Neural progenitor cell (in vitro differentiated cells): ENCODE measurements at regions not wholly inside any gene's neighbourhood (a gene's known extent, or its start where the extent isn't known, plus 50 kb on each side); places are given as distances from the start of the nearest gene placed in this dataset.

Source experiments
- DNase-seq: peaks from one replicate; pipeline ENCODE4 v3.0.0-alpha.2; 2016; ENCODE audit warnings: low spot score
- H2AFZ ChIP-seq: fragments of 200-600 bp; sonication (generic); replicated peaks from 2 replicates; pipeline ENCODE4 v1.6.1; 2016; ENCODE audit warnings: antibody characterized with exemption
- H3F3A ChIP-seq: fragments of 200-600 bp; sonication (generic); 2 replicates; pipeline ENCODE4 v1.6.1; 2016; ENCODE audit warnings: antibody characterized with exemption, low read depth
- H3K27ac ChIP-seq: fragments of 200-600 bp; sonication (generic); 2 replicates; pipeline ENCODE4 v1.5.1; 2016; ENCODE audit warnings: mild to moderate bottlenecking
- H3K27me3 ChIP-seq: fragments of 200-600 bp; sonication (generic); 2 replicates; pipeline ENCODE4 v1.6.1; 2016; ENCODE audit warnings: mild to moderate bottlenecking, moderate library complexity
- H3K36me3 ChIP-seq: fragments of 200-600 bp; sonication (generic); 2 replicates; pipeline ENCODE4 v1.5.1; 2016
- H3K4me1 ChIP-seq: fragments of 200-600 bp; sonication (generic); 2 replicates; pipeline ENCODE4 v1.6.1; 2016; ENCODE audit warnings: mixed run types
- H3K4me2 ChIP-seq: fragments of 200-600 bp; sonication (generic); 2 replicates; pipeline ENCODE4 v1.6.1; 2016
- H3K4me3 ChIP-seq: fragments of 200-600 bp; sonication (generic); 2 replicates; pipeline ENCODE4 v1.5.1; 2016
- H3K79me2 ChIP-seq: fragments of 200-600 bp; sonication (generic); 2 replicates; pipeline ENCODE4 v1.6.1; 2016; ENCODE audit warnings: low read depth
- H3K9ac ChIP-seq: fragments of 200-600 bp; sonication (generic); 2 replicates; pipeline ENCODE4 v1.6.1; 2016
- H3K9me3 ChIP-seq: fragments of 200-600 bp; sonication (generic); 2 replicates; pipeline ENCODE4 v1.5.1; 2016; ENCODE audit warnings: low read depth
- H4K20me1 ChIP-seq: fragments of 200-600 bp; sonication (generic); 2 replicates; pipeline ENCODE4 v1.6.1; 2016; ENCODE audit warnings: low read depth
- H3K27ac Mint-ChIP-seq: 3 replicates; pipeline ENCODE4 v1.8.0; 2021; ENCODE audit warnings: mixed read lengths
- H3K27me3 Mint-ChIP-seq: 2 replicates; pipeline ENCODE4 v1.8.0; 2022; ENCODE audit warnings: low read depth, mild to moderate bottlenecking, inconsistent platforms, moderate library complexity, mixed read lengths; ENCODE audit not compliant: insufficient read depth
- H3K36me3 Mint-ChIP-seq: 3 replicates; pipeline ENCODE4 v1.8.0; 2021; ENCODE audit warnings: mixed read lengths
- H3K4me1 Mint-ChIP-seq: 3 replicates; pipeline ENCODE4 v1.8.0; 2021; ENCODE audit warnings: mixed read lengths
- H3K4me3 Mint-ChIP-seq: 3 replicates; pipeline ENCODE4 v1.8.0; 2021; ENCODE audit warnings: mild to moderate bottlenecking, moderate library complexity, mixed read lengths
- H3K9me3 Mint-ChIP-seq: 3 replicates; pipeline ENCODE4 v1.8.0; 2020; ENCODE audit warnings: mixed read lengths
- EZH2 ChIP-seq: fragments of 200-600 bp; sonication (generic); IDR thresholded peaks from 2 replicates; pipeline ENCODE4 v1.6.1; 2017; ENCODE audit warnings: antibody characterized with exemption, mild to moderate bottlenecking, moderate library complexity
- EZH2phosphoT487 ChIP-seq: fragments of 200-600 bp; sonication (generic); IDR thresholded peaks from 2 replicates; pipeline ENCODE4 v1.6.1; 2017; ENCODE audit warnings: antibody characterized with exemption
- TF ChIP-seq, protein P1 (sequence below): fragments of 200-600 bp; sonication (generic); IDR thresholded peaks from 2 replicates; pipeline ENCODE4 v1.5.1; 2017; ENCODE audit warnings: antibody characterized with exemption, mild to moderate bottlenecking

DNA sequence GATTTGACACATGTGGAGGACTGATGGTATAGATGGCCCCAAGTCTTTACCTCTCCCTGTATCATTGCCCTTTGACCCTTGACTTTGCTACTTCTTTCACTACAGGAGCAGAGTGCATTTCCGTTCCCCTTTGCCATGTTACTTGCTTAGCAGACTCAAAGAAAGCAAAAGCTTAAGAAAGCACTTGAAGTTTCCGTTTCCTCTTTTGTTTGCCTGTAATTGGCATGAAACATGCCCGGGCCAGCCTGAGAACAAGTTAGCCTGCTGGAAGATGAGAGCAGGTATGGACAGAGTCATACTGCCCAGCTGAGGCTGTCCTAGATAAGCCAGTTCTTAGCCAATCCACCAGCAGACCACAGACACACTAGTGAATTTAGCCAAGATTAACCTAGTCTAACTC, 206.0 kb downstream of the BCOR start:
- H3K9me3 Mint-ChIP-seq: peaks cover 25% of the 10 kb centered on the region
- H3K36me3 Mint-ChIP-seq: no peaks in the 10 kb centered on the region

DNA sequence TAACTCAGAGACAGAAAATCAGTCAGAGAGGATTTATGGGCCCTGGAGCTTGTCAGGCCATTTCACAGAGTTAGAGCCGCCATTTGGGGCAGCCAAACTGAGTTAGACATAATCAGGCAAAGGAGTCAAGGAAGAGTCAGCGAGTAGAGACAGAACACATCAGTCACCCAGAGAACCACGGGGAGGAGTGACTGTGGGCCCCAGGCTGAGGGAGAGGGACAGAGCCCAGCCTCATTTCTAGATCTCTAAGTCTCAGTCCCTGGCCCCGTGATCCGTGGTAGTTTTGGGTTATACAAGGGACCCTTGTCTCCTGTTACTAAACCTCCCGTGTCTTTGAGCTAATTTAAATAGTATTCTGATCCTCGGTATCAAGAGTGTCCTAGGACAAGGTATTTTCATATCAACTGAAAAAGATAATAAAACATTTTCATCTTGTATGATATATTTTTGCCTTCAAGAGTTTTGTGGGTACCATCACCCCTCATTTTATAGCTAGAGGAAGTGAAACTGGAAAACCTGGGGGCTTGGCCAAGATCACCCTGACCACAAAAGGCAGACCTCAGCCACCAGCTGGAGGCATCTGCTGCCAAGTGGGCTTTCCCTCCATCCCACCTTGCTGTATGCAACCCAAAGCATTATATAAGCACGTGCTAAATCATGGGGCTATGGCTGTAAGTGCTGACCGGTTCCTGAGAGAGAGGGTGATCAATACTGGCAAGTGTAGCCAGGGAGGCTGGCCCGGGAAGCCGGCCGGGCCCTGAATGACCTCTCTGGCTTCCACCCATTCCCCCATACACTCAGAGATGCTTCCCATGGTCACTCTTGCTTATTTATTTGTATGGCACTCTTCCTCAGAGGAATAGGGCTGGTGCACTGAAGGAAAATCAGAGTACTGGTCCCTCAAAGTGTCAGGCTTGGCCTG, 204.1 kb downstream of the BCOR start:
- no peaks in the 10 kb centered on the region for H3K79me2 ChIP-seq
- TF ChIP-seq EZH2: no peak
- TF ChIP-seq EZH2phosphoT487: no peak
- TF ChIP-seq, protein P1, sequence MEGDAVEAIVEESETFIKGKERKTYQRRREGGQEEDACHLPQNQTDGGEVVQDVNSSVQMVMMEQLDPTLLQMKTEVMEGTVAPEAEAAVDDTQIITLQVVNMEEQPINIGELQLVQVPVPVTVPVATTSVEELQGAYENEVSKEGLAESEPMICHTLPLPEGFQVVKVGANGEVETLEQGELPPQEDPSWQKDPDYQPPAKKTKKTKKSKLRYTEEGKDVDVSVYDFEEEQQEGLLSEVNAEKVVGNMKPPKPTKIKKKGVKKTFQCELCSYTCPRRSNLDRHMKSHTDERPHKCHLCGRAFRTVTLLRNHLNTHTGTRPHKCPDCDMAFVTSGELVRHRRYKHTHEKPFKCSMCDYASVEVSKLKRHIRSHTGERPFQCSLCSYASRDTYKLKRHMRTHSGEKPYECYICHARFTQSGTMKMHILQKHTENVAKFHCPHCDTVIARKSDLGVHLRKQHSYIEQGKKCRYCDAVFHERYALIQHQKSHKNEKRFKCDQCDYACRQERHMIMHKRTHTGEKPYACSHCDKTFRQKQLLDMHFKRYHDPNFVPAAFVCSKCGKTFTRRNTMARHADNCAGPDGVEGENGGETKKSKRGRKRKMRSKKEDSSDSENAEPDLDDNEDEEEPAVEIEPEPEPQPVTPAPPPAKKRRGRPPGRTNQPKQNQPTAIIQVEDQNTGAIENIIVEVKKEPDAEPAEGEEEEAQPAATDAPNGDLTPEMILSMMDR: no peak
- Mint-ChIP-seq H3K27ac (no peak overlapping the region), H3K27me3 (peaks cover 8% of the 10 kb centered on the region), H3K9me3 (peaks cover 26% of the 10 kb centered on the region), H3K4me3 (no peak overlapping the region), H3K4me1 (peaks cover 36% of the 10 kb centered on the region), H3K36me3 (no peaks in the 10 kb centered on the region)
- H3K9ac ChIP-seq: no peak overlapping the region
- no peak for DNase-seq
- H3K4me1 ChIP-seq: peaks cover 17% of the 10 kb centered on the region
- H3F3A ChIP-seq: peaks cover 20% of the 10 kb centered on the region
- no peaks in the 10 kb centered on the region for H3K27me3 ChIP-seq
- no peaks in the 10 kb centered on the region for H3K9me3 ChIP-seq
- H3K27ac ChIP-seq: no peak overlapping the region
- no peak overlapping the region for H3K4me3 ChIP-seq
- H3K4me2 ChIP-seq: no peak overlapping the region
- no peaks in the 10 kb centered on the region for H4K20me1 ChIP-seq
- H2AFZ ChIP-seq: no peak overlapping the region
- H3K36me3 ChIP-seq: no peaks in the 10 kb centered on the region

More for the DNA sequence above, 206.0 kb downstream of the BCOR start:
- H3K36me3 ChIP-seq: no peaks in the 10 kb centered on the region
- H4K20me1 ChIP-seq: no peaks in the 10 kb centered on the region
- H3K4me2 ChIP-seq: no peak overlapping the region
- TF ChIP-seq, protein P1: no peak
- TF ChIP-seq EZH2: no peak
- no peak for TF ChIP-seq EZH2phosphoT487
- peaks cover 2% of the 10 kb centered on the region for H3K4me1 ChIP-seq
- Mint-ChIP-seq H3K27ac (no peak overlapping the region), H3K4me1 (peaks cover 24% of the 10 kb centered on the region), H3K4me3 (no peak overlapping the region), H3K27me3 (peaks cover 6% of the 10 kb centered on the region)
- no peak overlapping the region for H3K4me3 ChIP-seq
- H2AFZ ChIP-seq: no peak overlapping the region
- H3K9ac ChIP-seq: no peak overlapping the region
- peaks cover 2% of the 10 kb centered on the region for H3F3A ChIP-seq
- H3K9me3 ChIP-seq: no peaks in the 10 kb centered on the region
- no peaks in the 10 kb centered on the region for H3K79me2 ChIP-seq
- H3K27ac ChIP-seq: no peak overlapping the region
- no peak for DNase-seq
- no peaks in the 10 kb centered on the region for H3K27me3 ChIP-seq

DNA sequence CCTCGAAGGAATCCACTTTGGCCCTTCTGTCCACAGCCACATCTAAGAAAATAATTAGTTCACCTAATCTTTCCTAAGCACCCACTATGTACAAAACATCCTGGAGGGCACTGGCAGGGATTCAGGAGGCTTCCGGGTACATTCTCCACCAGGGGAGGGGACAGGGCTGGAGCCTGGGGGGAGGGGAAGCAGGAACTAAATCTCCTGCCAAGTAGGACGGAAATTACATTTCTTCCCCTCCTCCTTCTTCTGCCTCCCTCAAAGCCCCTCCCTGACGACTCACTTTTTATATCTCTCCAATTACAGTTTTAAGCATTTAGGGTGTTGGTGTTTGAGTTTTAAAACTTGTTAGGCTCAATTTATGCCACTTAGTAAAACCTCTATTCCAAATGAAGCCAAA, 203.1 kb downstream of the BCOR start:
- H3K36me3 ChIP-seq: no peaks in the 10 kb centered on the region
- H3K4me2 ChIP-seq: peak overlapping the region; percentile 18
- H3K4me3 Mint-ChIP-seq: no peak overlapping the region
- H3K27me3 Mint-ChIP-seq: peaks cover 10% of the 10 kb centered on the region
- DNase-seq: no peak
- H3K27ac ChIP-seq: no peak overlapping the region
- H3K27ac Mint-ChIP-seq: no peak overlapping the region
- no peak overlapping the region for H2AFZ ChIP-seq
- no peak for TF ChIP-seq EZH2phosphoT487
- TF ChIP-seq EZH2: no peak
- TF ChIP-seq, protein P1: no peak
- H3K36me3 Mint-ChIP-seq: no peaks in the 10 kb centered on the region
- peaks cover 26% of the 10 kb centered on the region for H3K9me3 Mint-ChIP-seq
- peaks cover 18% of the 10 kb centered on the region for H3K4me1 ChIP-seq
- no peaks in the 10 kb centered on the region for H3K27me3 ChIP-seq
- H3K4me1 Mint-ChIP-seq: peaks cover 36% of the 10 kb centered on the region
- H3K4me3 ChIP-seq: no peak overlapping the region
- peaks cover 20% of the 10 kb centered on the region for H3F3A ChIP-seq
- H3K79me2 ChIP-seq: no peaks in the 10 kb centered on the region
- no peaks in the 10 kb centered on the region for H3K9me3 ChIP-seq
- no peak overlapping the region for H3K9ac ChIP-seq
- H4K20me1 ChIP-seq: no peaks in the 10 kb centered on the region
